OCI-LY3 (cell line): ENCODE measurements at regions not wholly inside any gene's neighbourhood (a gene's known extent, or its start where the extent isn't known, plus 50 kb on each side); places are given as distances from the start of the nearest gene placed in this dataset.

Experiments used
- H2AFZ ChIP-seq: fragments of 200-600, 300-600 bp; shearing (Covaris generic); 2 replicates; pipeline ENCODE4 v1.6.0; 2014; ENCODE audit warnings: antibody characterized with exemption, low read depth, low read length
- H3K27ac ChIP-seq: fragments of 200-600, 300-600 bp; sonication (generic); 2 replicates; pipeline ENCODE4 v1.5.1; 2014; ENCODE audit warnings: mild to moderate bottlenecking, low read length, moderate library complexity, mixed read lengths
- H3K27me3 ChIP-seq: fragments of 200-600, 300-600 bp; sonication (generic); 2 replicates; pipeline ENCODE4 v1.6.1; 2014; ENCODE audit warnings: low read depth, low read length, mixed read lengths
- H3K36me3 ChIP-seq: fragments of 200-600, 300-600 bp; sonication (generic); replicated peaks from 2 replicates; pipeline ENCODE3; 2014; ENCODE audit warnings: low read depth, low read length, mixed read lengths
- H3K4me1 ChIP-seq: fragments of 300-600, 200-600 bp; sonication (generic); 2 replicates; pipeline ENCODE4 v1.6.1; 2014; ENCODE audit warnings: low read length, mixed read lengths
- H3K4me2 ChIP-seq: fragments of 200-600, 300-600 bp; sonication (generic); 2 replicates; pipeline ENCODE4 v1.6.1; 2014; ENCODE audit warnings: low read length, mixed read lengths
- H3K4me3 ChIP-seq: fragments of 300-600, 200-600 bp; sonication (generic); 2 replicates; pipeline ENCODE4 v1.5.1; 2014; ENCODE audit warnings: antibody characterized with exemption, mild to moderate bottlenecking, low read length, moderate library complexity
- H3K79me2 ChIP-seq: fragments of 300-600, 200-600 bp; shearing (Covaris generic); 2 replicates; pipeline ENCODE4 v1.6.1; 2014; ENCODE audit warnings: mild to moderate bottlenecking, low read length, mixed read lengths
- H3K9ac ChIP-seq: fragments of 300-600, 200-600 bp; shearing (Covaris generic); 2 replicates; pipeline ENCODE4 v1.6.0; 2014; ENCODE audit warnings: mild to moderate bottlenecking, low read length, moderate library complexity
- H3K9me3 ChIP-seq: fragments of 200-600, 300-600 bp; shearing (Covaris generic); 2 replicates; pipeline ENCODE4 v1.6.1; 2014; ENCODE audit warnings: low read length, mixed read lengths; ENCODE audit not compliant: insufficient read depth
- H4K20me1 ChIP-seq: fragments of 200-600, 300-600 bp; sonication (generic); 2 replicates; pipeline ENCODE4 v1.6.1; 2016; ENCODE audit warnings: low read length, mixed read lengths; ENCODE audit not compliant: insufficient read depth
- EZH2phosphoT487 ChIP-seq: fragments of 200-600 bp; shearing (Covaris generic); IDR thresholded peaks from 2 replicates; pipeline ENCODE4 v1.6.1; 2018; ENCODE audit warnings: antibody characterized with exemption, mixed run types, low read depth
- TF ChIP-seq, protein P1 (sequence below): fragments of 200-600, 300-600 bp; sonication (generic); IDR thresholded peaks from 2 replicates; pipeline ENCODE4 v1.5.1; 2014; ENCODE audit warnings: antibody characterized with exemption, low read length, low read depth

DNA sequence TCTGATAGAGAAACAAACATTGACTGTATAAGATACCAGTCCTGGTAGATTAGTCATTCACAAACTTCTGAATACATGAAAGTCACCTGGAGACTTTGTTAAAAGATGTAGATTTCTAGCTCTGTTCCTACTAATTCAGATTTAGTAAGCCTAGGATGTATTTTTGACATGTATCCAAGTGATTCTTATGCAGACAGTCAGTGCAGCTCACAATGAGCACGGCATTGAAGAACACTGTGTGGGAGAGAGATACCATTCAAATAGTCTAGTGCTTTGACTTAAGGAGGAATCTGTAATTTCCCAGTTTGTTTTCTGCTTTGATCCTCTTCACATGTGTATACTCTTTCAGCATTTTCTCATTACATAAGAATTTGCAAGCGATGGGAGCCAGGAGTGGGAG, 68.7 kb upstream of the STXBP6 start:
- Histone ChIP-seq H2AFZ (no peak overlapping the region), H3K79me2 (no peaks in the 10 kb centered on the region), H4K20me1 (no peaks in the 10 kb centered on the region), H3K9ac (no peak overlapping the region), H3K4me1 (peaks cover 26% of the 10 kb centered on the region), H3K4me2 (no peak overlapping the region), H3K27ac (no peak overlapping the region), H3K4me3 (no peak overlapping the region), H3K9me3 (no peaks in the 10 kb centered on the region), H3K27me3 (no peaks in the 10 kb centered on the region), H3K36me3 (no peaks in the 10 kb centered on the region)
- TF ChIP-seq EZH2phosphoT487, result no peak
- TF ChIP-seq, protein P1, sequence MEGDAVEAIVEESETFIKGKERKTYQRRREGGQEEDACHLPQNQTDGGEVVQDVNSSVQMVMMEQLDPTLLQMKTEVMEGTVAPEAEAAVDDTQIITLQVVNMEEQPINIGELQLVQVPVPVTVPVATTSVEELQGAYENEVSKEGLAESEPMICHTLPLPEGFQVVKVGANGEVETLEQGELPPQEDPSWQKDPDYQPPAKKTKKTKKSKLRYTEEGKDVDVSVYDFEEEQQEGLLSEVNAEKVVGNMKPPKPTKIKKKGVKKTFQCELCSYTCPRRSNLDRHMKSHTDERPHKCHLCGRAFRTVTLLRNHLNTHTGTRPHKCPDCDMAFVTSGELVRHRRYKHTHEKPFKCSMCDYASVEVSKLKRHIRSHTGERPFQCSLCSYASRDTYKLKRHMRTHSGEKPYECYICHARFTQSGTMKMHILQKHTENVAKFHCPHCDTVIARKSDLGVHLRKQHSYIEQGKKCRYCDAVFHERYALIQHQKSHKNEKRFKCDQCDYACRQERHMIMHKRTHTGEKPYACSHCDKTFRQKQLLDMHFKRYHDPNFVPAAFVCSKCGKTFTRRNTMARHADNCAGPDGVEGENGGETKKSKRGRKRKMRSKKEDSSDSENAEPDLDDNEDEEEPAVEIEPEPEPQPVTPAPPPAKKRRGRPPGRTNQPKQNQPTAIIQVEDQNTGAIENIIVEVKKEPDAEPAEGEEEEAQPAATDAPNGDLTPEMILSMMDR, result no peak

- H3K4me2 ChIP-seq, result no peak overlapping the region
- TF ChIP-seq EZH2phosphoT487, result no peak
- TF ChIP-seq, protein P1, result no peak
- H3K79me2 ChIP-seq, result no peaks in the 10 kb centered on the region
- H3K27ac ChIP-seq, result no peak overlapping the region
- no peak overlapping the region for H2AFZ ChIP-seq
- no peak overlapping the region for H3K9ac ChIP-seq
- no peaks in the 10 kb centered on the region for H4K20me1 ChIP-seq
- H3K9me3 ChIP-seq, result no peaks in the 10 kb centered on the region
- peaks cover 14% of the 10 kb centered on the region for H3K4me1 ChIP-seq
- H3K4me3 ChIP-seq, result no peak overlapping the region
- H3K27me3 ChIP-seq, result peaks cover 2% of the 10 kb centered on the region; the same call in 1 of the 2 replicates
- H3K36me3 ChIP-seq, result no peaks in the 10 kb centered on the region
Measured at GRCh38 chr14:25117342-25117741, 67.4 kb upstream of the STXBP6 start.

GRCh38 chr14:25116607-25117006, 66.7 kb upstream of the STXBP6 start:
- Histone ChIP-seq H3K79me2 (no peaks in the 10 kb centered on the region), H3K27me3 (peaks cover 2% of the 10 kb centered on the region; the same call in 1 of the 2 replicates), H3K27ac (no peak overlapping the region), H3K4me2 (no peak overlapping the region), H3K9me3 (no peaks in the 10 kb centered on the region), H3K4me1 (peaks cover 7% of the 10 kb centered on the region), H3K36me3 (no peaks in the 10 kb centered on the region), H4K20me1 (no peaks in the 10 kb centered on the region), H2AFZ (no peak overlapping the region), H3K4me3 (no peak overlapping the region), H3K9ac (no peak overlapping the region)
- TF ChIP-seq, protein P1, result no peak
- TF ChIP-seq EZH2phosphoT487, result no peak

DNA sequence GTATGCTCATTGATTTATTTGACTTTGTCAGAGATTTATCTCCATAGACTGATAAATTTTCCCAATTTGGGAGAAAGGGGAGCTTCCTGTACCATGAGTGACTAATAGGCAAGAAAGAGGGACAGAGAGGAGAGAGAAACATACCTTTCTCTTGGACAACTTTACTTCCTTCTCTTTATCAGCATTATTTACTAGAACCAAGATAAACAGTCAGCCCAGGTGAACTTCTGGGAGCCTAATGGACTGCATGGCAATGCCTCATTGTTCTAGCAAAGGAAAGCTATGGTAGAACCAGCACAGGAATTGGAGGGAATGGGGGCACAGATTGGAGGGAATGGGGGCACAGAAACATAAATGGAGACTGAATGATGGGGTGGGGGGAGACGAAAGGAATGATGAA, 63.4 kb upstream of the STXBP6 start:
- TF ChIP-seq, protein P1, result no peak
- no peak for TF ChIP-seq EZH2phosphoT487
- no peaks in the 10 kb centered on the region for H4K20me1 ChIP-seq
- H3K4me1 ChIP-seq, result no peaks in the 10 kb centered on the region
- no peak overlapping the region for H3K9ac ChIP-seq
- H3K4me3 ChIP-seq, result no peak overlapping the region
- H3K4me2 ChIP-seq, result no peak overlapping the region
- no peak overlapping the region for H3K27ac ChIP-seq
- H3K79me2 ChIP-seq, result no peaks in the 10 kb centered on the region
- H3K27me3 ChIP-seq, result peaks cover 2% of the 10 kb centered on the region; the same call in 1 of the 2 replicates
- H3K9me3 ChIP-seq, result no peaks in the 10 kb centered on the region
- H3K36me3 ChIP-seq, result no peaks in the 10 kb centered on the region
- no peak overlapping the region for H2AFZ ChIP-seq
